NB4 (cell line): ENCODE measurements at regions not wholly inside any gene's neighbourhood (a gene's known extent, or its start where the extent isn't known, plus 50 kb on each side); places are given as distances from the start of the nearest gene placed in this dataset.

ENCODE experiments used
- DNase-seq: peaks from one replicate; pipeline ENCODE4 v3.0.0; 2010; ENCODE audit warnings: low read depth
- H3K4me3 ChIP-seq: one replicate; pipeline ENCODE4 v1.5.1; 2011; ENCODE audit warnings: mild to moderate bottlenecking, low read depth, low read length, moderate library complexity
- CTCF ChIP-seq: IDR thresholded peaks from one replicate; pipeline ENCODE4 v1.5.1; 2012; ENCODE audit warnings: low read depth, low read length
- MAX ChIP-seq: IDR thresholded peaks from 2 replicates; pipeline ENCODE4 v1.6.1; 2011; ENCODE audit warnings: low read depth, low read length
- MYC ChIP-seq: IDR thresholded peaks from 2 replicates; pipeline ENCODE4 v1.6.1; 2011; ENCODE audit warnings: low read depth, low read length
- POLR2A ChIP-seq: IDR thresholded peaks from 2 replicates; pipeline ENCODE4 v1.6.1; 2011; ENCODE audit warnings: mild to moderate bottlenecking; ENCODE audit not compliant: insufficient read length; ENCODE audit errors: extremely low read depth

- no peak for DNase-seq
These were observed 457.3 kb downstream of the ETV1 start for GRCh38 chr7:13532028-13532753.

DNA sequence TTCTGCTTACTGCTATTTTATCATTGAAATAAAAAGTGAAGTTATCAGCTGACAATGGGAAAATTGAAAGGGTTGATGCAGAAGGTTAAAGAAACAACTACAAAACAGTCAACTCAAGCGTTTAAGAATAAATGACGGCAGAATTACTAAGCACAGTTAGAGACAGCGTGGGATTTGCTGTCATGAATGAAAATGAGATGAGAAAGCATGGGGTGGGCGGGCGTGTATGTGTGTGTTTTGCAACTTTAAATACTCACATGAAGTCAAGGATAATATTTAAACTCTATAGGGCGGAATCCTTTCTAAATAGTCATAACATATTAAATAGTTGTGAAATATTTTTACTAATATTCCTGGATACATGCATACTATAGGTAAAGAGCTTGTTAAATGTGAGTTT is 450.8 kb downstream of the ETV1 start:
- no peak overlapping the region for H3K4me3 ChIP-seq
- DNase-seq = no peak
- no peak for TF ChIP-seq MYC
- TF ChIP-seq CTCF = no peak
- no peak for TF ChIP-seq POLR2A
- TF ChIP-seq MAX = no peak

More at GRCh38 chr7:13532028-13532753, 457.3 kb downstream of the ETV1 start:
- TF ChIP-seq MAX (no peak), CTCF (no peak), MYC (no peak), POLR2A (no peak)
- H3K4me3 ChIP-seq = no peak overlapping the region

DNA sequence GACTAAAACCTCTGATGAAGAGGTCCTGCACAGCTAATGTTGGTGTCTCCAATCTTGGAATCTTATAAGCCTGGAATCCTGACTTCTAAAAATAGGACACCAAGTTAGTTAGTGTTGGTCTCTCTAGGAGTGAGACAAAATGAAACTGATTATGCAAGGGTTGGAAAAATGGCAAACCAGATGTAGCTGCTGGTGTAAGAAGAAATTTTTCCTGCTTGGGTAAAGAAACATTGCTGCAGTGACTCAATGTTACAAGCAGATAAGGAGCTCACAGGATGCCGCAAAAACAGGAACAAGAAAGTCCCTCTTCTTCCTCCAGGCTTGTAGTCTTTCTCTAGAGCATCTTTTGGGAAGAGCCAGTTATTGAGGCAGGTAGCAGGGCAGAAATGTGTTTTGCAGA is 449.0 kb downstream of the ETV1 start:
- no peak overlapping the region for H3K4me3 ChIP-seq
- TF ChIP-seq MAX = no peak
- no peak for TF ChIP-seq POLR2A
- TF ChIP-seq CTCF = no peak
- TF ChIP-seq MYC = no peak
- DNase-seq = peak; percentile 4

- TF ChIP-seq MAX = no peak
- no peak for TF ChIP-seq POLR2A
- no peak for TF ChIP-seq MYC
- no peak for TF ChIP-seq CTCF
- H3K4me3 ChIP-seq = no peak overlapping the region
- no peak for DNase-seq
These were observed 448.1 kb downstream of the ETV1 start for GRCh38 chr7:13541326-13541725.

GRCh38 chr7:13542451-13542850 is 447.0 kb downstream of the ETV1 start:
- DNase-seq = no peak
- no peak overlapping the region for H3K4me3 ChIP-seq
- TF ChIP-seq POLR2A (no peak), MYC (no peak), MAX (no peak), CTCF (no peak)
